ENCODE measurements at regions not wholly inside any gene's neighbourhood (a gene's known extent, or its start where the extent isn't known, plus 50 kb on each side); places are given as distances from the start of the nearest gene placed in this dataset.
"Not testable (repeated sequence)": the region's sequence is repeated elsewhere in the genome, so short reads cannot be mapped to it uniquely, and the experiment has no call there.

- H3K4me1 Mint-ChIP-seq = no peaks in the 10 kb centered on the region
- peaks cover 0 to 1% (median 0%) of the 10 kb centered on the region in 5 donors for H3K9me3 Mint-ChIP-seq
- POLR2A ChIA-PET = no interaction called here
- H3K4me3 ChIP-seq (ENCODE audit: low read length) = no peak overlapping the region
- CTCF ChIA-PET = no interaction called here
- H3K27ac Mint-ChIP-seq = no peak overlapping the region
- no peaks in the 10 kb centered on the region for H3K9me3 ChIP-seq (ENCODE audit: low read length)
- H3K27ac ChIP-seq (ENCODE audit: low read depth, low read length) = no peak overlapping the region
- H3K27me3 Mint-ChIP-seq = peaks cover 11 to 15% of the 10 kb centered on the region in 2 donors
- H3K27me3 ChIP-seq (ENCODE audit: insufficient read depth, low read length, poor library complexity, severe bottlenecking) = no peaks in the 10 kb centered on the region
- no peaks in the 10 kb centered on the region for H3K36me3 ChIP-seq (ENCODE audit: insufficient read depth, low read length)
- DNase-seq = no peak
- no peak overlapping the region for H3K4me3 Mint-ChIP-seq
- no peaks in the 10 kb centered on the region for H3K4me1 ChIP-seq (ENCODE audit: insufficient read depth, low read length)
- H3K36me3 Mint-ChIP-seq = no peaks in the 10 kb centered on the region
Observed at GRCh38 chr10:120204877-120205276, 252.2 kb upstream of the PLPP4 start.

- Mint-ChIP-seq H3K4me1 (no peaks in the 10 kb centered on the region), H3K27ac (no peak overlapping the region), H3K27me3 (peaks cover 11 to 15% of the 10 kb centered on the region in 2 donors), H3K4me3 (no peak overlapping the region), H3K9me3 (no peaks in the 10 kb centered on the region), H3K36me3 (no peaks in the 10 kb centered on the region)
- ChIA-PET CTCF (no interaction called here), POLR2A (no interaction called here)
- Histone ChIP-seq H3K27ac (ENCODE audit: low read depth, low read length) (no peak overlapping the region), H3K36me3 (ENCODE audit: insufficient read depth, low read length) (no peaks in the 10 kb centered on the region), H3K4me1 (ENCODE audit: insufficient read depth, low read length) (no peaks in the 10 kb centered on the region), H3K9me3 (ENCODE audit: low read length) (no peaks in the 10 kb centered on the region), H3K4me3 (ENCODE audit: low read length) (no peak overlapping the region), H3K27me3 (ENCODE audit: insufficient read depth, low read length, poor library complexity, severe bottlenecking) (no peaks in the 10 kb centered on the region)
- no peak for DNase-seq
Observed at GRCh38 chr10:120205368-120206018, 251.5 kb upstream of the PLPP4 start.

- Histone ChIP-seq H3K27me3 (ENCODE audit: insufficient read depth, low read length, poor library complexity, severe bottlenecking) (no peaks in the 10 kb centered on the region), H3K9me3 (ENCODE audit: low read length) (no peaks in the 10 kb centered on the region), H3K4me3 (ENCODE audit: low read length) (no peak overlapping the region), H3K27ac (ENCODE audit: low read depth, low read length) (no peak overlapping the region), H3K4me1 (ENCODE audit: insufficient read depth, low read length) (no peaks in the 10 kb centered on the region), H3K36me3 (ENCODE audit: insufficient read depth, low read length) (no peaks in the 10 kb centered on the region)
- H3K27ac Mint-ChIP-seq = no peak overlapping the region
- no peaks in the 10 kb centered on the region for H3K4me1 Mint-ChIP-seq
- H3K27me3 Mint-ChIP-seq = peaks cover 5 to 6% of the 10 kb centered on the region in 2 donors
- H3K4me3 Mint-ChIP-seq = no peak overlapping the region
- H3K36me3 Mint-ChIP-seq = no peaks in the 10 kb centered on the region
- DNase-seq = no peak
- no peaks in the 10 kb centered on the region for H3K9me3 Mint-ChIP-seq
- POLR2A ChIA-PET = no interaction called here
- CTCF ChIA-PET = no interaction called here
Observed at GRCh38 chr10:120208488-120208887, 248.5 kb upstream of the PLPP4 start.

GRCh38 chr10:120209124-120209762 lies 247.8 kb upstream of the PLPP4 start:
- H3K4me3 Mint-ChIP-seq = no peak overlapping the region
- no peaks in the 10 kb centered on the region for H3K4me1 Mint-ChIP-seq
- no peaks in the 10 kb centered on the region for H3K9me3 ChIP-seq (ENCODE audit: low read length)
- H3K36me3 ChIP-seq (ENCODE audit: insufficient read depth, low read length) = no peaks in the 10 kb centered on the region
- H3K4me1 ChIP-seq (ENCODE audit: insufficient read depth, low read length) = no peaks in the 10 kb centered on the region
- H3K27ac Mint-ChIP-seq = no peak overlapping the region
- DNase-seq = no peak
- no peak overlapping the region for H3K4me3 ChIP-seq (ENCODE audit: low read length)
- CTCF ChIA-PET = no interaction called here
- no peak overlapping the region for H3K27ac ChIP-seq (ENCODE audit: low read depth, low read length)
- no peaks in the 10 kb centered on the region for H3K27me3 ChIP-seq (ENCODE audit: insufficient read depth, low read length, poor library complexity, severe bottlenecking)
- no peaks in the 10 kb centered on the region for H3K36me3 Mint-ChIP-seq
- H3K9me3 Mint-ChIP-seq = peaks cover 0 to under 1% (median 0%) of the 10 kb centered on the region in 5 donors
- H3K27me3 Mint-ChIP-seq = peaks cover 0 to 8% of the 10 kb centered on the region in 2 donors
- POLR2A ChIA-PET = no interaction called here

- ChIA-PET CTCF (no interaction called here), POLR2A (no interaction called here)
- no peak overlapping the region for H3K4me3 ChIP-seq (ENCODE audit: low read length)
- no peaks in the 10 kb centered on the region for H3K27me3 ChIP-seq (ENCODE audit: insufficient read depth, low read length, poor library complexity, severe bottlenecking)
- Mint-ChIP-seq H3K4me1 (no peaks in the 10 kb centered on the region), H3K4me3 (no peak overlapping the region), H3K27me3 (peaks cover 0 to 8% of the 10 kb centered on the region in 2 donors), H3K9me3 (peaks cover 0 to 2% (median 0%) of the 10 kb centered on the region in 5 donors), H3K27ac (no peak overlapping the region), H3K36me3 (no peaks in the 10 kb centered on the region)
- H3K36me3 ChIP-seq (ENCODE audit: insufficient read depth, low read length) = no peaks in the 10 kb centered on the region
- no peak overlapping the region for H3K27ac ChIP-seq (ENCODE audit: low read depth, low read length)
- H3K9me3 ChIP-seq (ENCODE audit: low read length) = no peaks in the 10 kb centered on the region
- DNase-seq = no peak
- no peaks in the 10 kb centered on the region for H3K4me1 ChIP-seq (ENCODE audit: insufficient read depth, low read length)
Observed at GRCh38 chr10:120212275-120212674, 244.8 kb upstream of the PLPP4 start.

- H3K4me3 ChIP-seq (ENCODE audit: low read length); H3K27ac ChIP-seq (ENCODE audit: low read depth, low read length); H3K27me3 Mint-ChIP-seq; H3K9me3 Mint-ChIP-seq; H3K4me1 Mint-ChIP-seq; H3K36me3 Mint-ChIP-seq; POLR2A ChIA-PET; H3K27me3 ChIP-seq (ENCODE audit: insufficient read depth, low read length, poor library complexity, severe bottlenecking); H3K4me3 Mint-ChIP-seq; H3K9me3 ChIP-seq (ENCODE audit: low read length); H3K36me3 ChIP-seq (ENCODE audit: insufficient read depth, low read length); H3K4me1 ChIP-seq (ENCODE audit: insufficient read depth, low read length); DNase-seq; CTCF ChIA-PET; H3K27ac Mint-ChIP-seq: not testable (repeated sequence)
Observed at GRCh38 chr10:120213283-120213682, 243.7 kb upstream of the PLPP4 start.

GRCh38 chr10:120217736-120218135 lies 239.3 kb upstream of the PLPP4 start:
- Mint-ChIP-seq H3K4me3 (no peak overlapping the region), H3K27me3 (peaks cover 0 to 4% of the 10 kb centered on the region in 2 donors), H3K9me3 (peaks cover 0 to 5% (median 0%) of the 10 kb centered on the region in 5 donors), H3K27ac (no peak overlapping the region), H3K4me1 (no peaks in the 10 kb centered on the region), H3K36me3 (no peaks in the 10 kb centered on the region)
- CTCF ChIA-PET = interaction anchor here (1.3 kb wide), 1 partner anchor 10 kb away, joined by 3 read pairs; no protein-coding TSS in a partner anchor
- Histone ChIP-seq H3K27me3 (ENCODE audit: insufficient read depth, low read length, poor library complexity, severe bottlenecking) (no peaks in the 10 kb centered on the region), H3K4me1 (ENCODE audit: insufficient read depth, low read length) (no peaks in the 10 kb centered on the region), H3K9me3 (ENCODE audit: low read length) (no peaks in the 10 kb centered on the region), H3K36me3 (ENCODE audit: insufficient read depth, low read length) (no peaks in the 10 kb centered on the region), H3K27ac (ENCODE audit: low read depth, low read length) (no peak overlapping the region), H3K4me3 (ENCODE audit: low read length) (no peak overlapping the region)
- POLR2A ChIA-PET = no interaction called here
- DNase-seq = no peak

GRCh38 chr10:120221873-120222485 lies 235.0 kb upstream of the PLPP4 start:
- Histone ChIP-seq H3K4me1 (ENCODE audit: insufficient read depth, low read length) (no peaks in the 10 kb centered on the region), H3K27ac (ENCODE audit: low read depth, low read length) (no peak overlapping the region), H3K4me3 (ENCODE audit: low read length) (no peak overlapping the region), H3K36me3 (ENCODE audit: insufficient read depth, low read length) (no peaks in the 10 kb centered on the region), H3K27me3 (ENCODE audit: insufficient read depth, low read length, poor library complexity, severe bottlenecking) (no peaks in the 10 kb centered on the region), H3K9me3 (ENCODE audit: low read length) (no peaks in the 10 kb centered on the region)
- POLR2A ChIA-PET = no interaction called here
- Mint-ChIP-seq H3K36me3 (no peaks in the 10 kb centered on the region), H3K4me3 (no peak overlapping the region), H3K27ac (no peak overlapping the region), H3K27me3 (peaks cover 0 to 2% of the 10 kb centered on the region in 2 donors), H3K9me3 (peaks cover 0 to 7% (median 0%) of the 10 kb centered on the region in 5 donors), H3K4me1 (no peaks in the 10 kb centered on the region)
- DNase-seq = no peak
- CTCF ChIA-PET = no interaction called here

All from CD8-positive, alpha-beta memory T cell (primary cell).